ENCODE measurements at regions not wholly inside any gene's neighbourhood (a gene's known extent, or its start where the extent isn't known, plus 50 kb on each side); places are given as distances from the start of the nearest gene placed in this dataset.
"Not testable (repeated sequence)": the region's sequence is repeated elsewhere in the genome, so short reads cannot be mapped to it uniquely, and the experiment has no call there.

DNA sequence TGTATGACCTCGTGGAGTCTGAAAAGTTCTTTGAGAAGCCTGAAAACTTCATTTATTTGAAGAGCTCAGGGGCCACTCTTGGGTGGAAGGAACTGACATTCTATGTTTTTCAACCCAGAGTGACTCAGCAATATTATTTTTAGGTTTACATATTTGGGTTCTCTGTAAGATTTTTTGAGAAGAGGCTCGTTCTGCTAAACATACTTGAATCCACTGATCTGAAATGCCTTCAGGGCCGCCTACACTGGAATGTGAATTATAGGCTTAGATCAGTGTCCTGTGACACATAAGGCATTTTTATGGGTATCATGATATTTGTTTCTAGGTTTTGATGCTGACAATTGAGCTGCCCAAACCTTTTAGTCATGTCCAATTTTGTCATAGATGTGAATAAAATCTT, 86.2 kb downstream of the PSAT1 start:
- no peak for DNase-seq (ENCODE audit: low read depth)

DNA sequence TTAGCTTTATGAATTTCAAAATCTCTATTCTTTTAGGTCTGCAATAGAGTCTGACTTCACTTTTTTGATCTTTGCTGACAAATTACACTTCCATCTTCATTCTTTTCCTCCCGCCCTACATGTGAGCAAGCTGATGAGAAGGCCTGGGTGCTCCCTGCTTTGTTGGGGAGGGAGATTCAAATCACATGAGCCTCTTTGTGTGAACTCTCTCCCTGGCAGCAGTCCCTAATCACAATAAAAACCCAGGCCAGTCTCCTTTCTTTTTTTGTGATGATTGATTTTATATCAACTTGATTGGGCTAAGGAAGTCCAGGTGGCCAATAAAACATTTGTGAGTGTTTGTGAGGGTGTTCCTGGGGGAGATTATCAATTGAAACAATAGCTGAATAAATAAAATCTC, 89.4 kb downstream of the PSAT1 start:
- DNase-seq (ENCODE audit: low read depth), result no peak

GRCh38 chr9:78386773-78387172, 89.8 kb downstream of the PSAT1 start:
- no peak for DNase-seq (ENCODE audit: low read depth)

GRCh38 chr9:78393340-78393739, 96.4 kb downstream of the PSAT1 start:
- DNase-seq (ENCODE audit: low read depth), result no peak

DNA sequence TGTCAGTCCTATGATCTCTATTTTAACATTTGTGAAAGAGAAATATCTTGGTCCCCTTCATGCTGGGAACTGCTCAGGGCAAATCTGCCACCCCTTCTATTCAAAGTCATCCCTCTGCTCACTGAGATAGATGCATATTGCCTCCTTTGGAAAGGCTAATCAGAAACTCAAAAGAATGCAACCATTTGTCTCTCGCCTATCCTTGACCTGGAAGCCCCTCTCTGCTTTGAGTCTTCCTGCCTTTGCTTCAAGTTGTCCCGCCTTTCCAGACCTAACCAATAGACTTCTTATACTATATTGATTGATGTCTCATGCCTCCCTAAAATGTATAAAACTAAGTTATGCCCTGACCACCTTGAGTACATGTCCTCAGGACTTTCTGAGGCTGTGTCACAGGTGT, 97.0 kb downstream of the PSAT1 start:
- DNase-seq (ENCODE audit: low read depth), result no peak

GRCh38 chr9:78396087-78396486, 99.2 kb downstream of the PSAT1 start:
- no peak for DNase-seq (ENCODE audit: low read depth)

GRCh38 chr9:78397045-78397444, 100.1 kb downstream of the PSAT1 start:
- DNase-seq (ENCODE audit: low read depth), result no peak

- DNase-seq (ENCODE audit: low read depth), result no peak
Measured at GRCh38 chr9:78397454-78397853, 100.5 kb downstream of the PSAT1 start.

DNA sequence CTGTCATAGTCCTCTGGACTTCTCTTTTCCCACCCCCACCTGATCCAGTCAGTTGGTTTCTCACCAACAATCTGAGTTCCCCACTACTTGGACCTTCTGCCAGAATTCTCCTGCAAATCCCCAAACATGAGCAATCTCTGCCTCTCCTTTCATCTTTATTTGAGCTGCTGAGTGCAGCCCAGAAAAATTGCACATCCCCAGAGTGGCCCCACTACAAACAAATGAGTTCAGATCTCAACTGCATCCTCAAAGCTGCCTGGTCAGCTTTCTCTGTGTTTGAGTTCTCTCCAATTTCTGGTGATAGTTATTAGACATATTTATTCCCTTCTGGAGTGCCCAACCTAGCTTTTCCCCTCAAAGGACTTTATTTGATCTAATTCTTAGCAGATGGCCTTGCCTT, 102.2 kb downstream of the PSAT1 start:
- DNase-seq (ENCODE audit: low read depth), result no peak

DNA sequence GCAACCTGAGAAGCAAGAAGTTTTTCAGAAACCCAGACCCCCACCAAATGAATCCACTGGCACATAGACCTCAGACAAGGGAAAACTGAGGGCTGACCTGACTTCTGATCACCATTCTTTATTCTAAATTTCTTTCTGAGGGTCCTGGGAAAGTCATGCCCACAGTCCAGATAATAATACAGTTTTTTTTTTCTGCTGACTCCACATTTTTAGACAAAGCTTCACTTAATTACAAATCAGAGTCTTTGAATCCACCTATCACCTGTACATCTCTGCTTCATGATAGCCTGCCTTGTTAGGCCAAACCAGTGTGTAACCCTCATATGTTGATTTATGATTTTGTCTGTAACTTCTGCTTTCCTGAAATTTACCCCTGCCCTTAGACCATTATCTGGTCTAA, 103.6 kb downstream of the PSAT1 start:
- no peak for DNase-seq (ENCODE audit: low read depth)

GRCh38 chr9:78405461-78405860, 108.5 kb downstream of the PSAT1 start:
- no peak for DNase-seq (ENCODE audit: low read depth)

- DNase-seq (ENCODE audit: low read depth), result no peak
Measured at GRCh38 chr9:78406146-78406545, 109.2 kb downstream of the PSAT1 start.

DNA sequence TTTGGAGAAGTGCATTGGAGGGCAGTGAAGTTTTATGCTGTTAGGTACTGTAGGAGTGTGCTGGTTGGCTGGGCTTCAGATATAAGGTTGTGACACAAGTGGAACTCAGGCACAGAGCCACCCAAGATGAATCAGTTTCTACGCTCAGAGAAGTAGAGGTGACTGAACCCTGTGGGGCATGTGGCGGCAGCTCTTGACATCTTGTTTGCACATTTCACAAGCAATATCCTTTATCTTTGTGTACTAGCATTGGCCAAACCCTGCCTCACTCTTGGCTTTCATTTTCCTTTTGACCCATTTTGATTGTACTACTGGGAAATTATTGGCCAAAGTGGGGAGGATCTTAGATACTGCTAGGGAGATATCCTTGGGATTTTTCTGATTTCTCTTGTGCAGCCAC, 110.0 kb downstream of the PSAT1 start:
- no peak for DNase-seq (ENCODE audit: low read depth)

- DNase-seq (ENCODE audit: low read depth), result no peak
Measured at GRCh38 chr9:78407636-78408312, 110.8 kb downstream of the PSAT1 start.

DNA sequence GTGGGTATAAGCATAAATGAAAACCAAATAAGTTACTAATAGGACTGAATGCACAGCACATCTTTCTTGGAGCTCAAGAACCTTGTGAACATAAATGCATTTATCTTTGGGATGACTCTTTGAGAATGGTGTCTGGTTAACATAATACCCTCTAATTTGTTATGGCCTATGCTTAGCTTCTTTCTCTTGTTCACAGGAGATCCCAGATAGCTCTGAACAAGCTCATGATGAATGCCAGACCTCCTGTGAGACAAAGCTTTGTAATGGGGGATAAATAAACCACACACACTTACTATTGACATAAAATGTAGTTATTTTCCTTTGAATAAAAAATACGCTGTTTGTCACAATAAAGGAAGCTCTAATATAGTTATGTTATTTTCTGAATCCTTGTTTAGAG, 111.5 kb downstream of the PSAT1 start:
- no peak for DNase-seq (ENCODE audit: low read depth)

DNA sequence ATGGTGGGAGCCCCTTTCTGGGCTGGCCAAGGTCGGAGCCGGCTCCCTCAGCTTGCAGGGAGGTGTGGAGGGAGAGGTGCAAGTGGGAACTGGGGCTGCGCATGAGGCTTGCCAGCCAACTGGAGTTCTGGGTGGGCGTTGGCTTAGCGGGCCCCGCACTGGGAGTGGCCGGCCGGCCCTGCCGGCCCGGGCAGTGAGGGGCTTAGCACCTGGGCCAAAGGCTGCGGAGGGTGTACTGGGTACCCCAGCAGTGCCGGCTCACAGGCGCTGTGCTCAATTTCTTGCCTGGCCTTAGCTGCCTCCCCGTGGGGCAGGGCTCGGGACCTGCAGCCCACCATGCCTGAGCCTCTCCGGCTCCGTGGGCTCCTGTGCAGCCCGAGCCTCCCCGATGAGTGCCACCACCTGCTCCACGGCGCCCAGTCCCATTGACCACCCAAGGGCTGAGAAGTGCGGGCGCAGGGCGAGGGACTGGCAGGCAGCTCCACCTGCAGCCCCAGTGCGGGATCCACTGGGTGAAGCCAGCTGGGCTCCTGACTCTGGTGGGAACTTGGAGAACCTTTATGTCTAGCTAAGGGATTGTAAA, 113.1 kb downstream of the PSAT1 start:
- not testable (repeated sequence) for DNase-seq (ENCODE audit: low read depth)

DNA sequence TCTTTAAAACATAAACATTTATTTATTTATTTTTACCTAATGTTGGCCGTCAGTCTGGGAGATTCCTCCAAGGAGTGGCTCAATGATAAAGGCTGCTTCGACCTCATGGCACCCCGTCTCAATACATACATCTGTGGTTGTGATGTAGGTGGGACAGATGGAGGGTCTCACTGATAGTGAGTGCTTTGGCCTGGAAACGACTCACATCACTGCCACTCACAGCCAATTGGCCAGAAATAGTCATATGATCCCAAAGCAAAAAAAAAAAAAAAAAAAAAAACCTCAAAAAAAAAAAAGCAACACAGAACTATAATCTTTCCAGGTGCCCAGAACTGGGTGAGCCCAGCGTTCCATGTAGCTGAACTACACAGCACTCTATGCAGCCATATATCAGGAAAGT, 125.4 kb downstream of the PSAT1 start:
- no peak for DNase-seq (ENCODE audit: low read depth)

DNA sequence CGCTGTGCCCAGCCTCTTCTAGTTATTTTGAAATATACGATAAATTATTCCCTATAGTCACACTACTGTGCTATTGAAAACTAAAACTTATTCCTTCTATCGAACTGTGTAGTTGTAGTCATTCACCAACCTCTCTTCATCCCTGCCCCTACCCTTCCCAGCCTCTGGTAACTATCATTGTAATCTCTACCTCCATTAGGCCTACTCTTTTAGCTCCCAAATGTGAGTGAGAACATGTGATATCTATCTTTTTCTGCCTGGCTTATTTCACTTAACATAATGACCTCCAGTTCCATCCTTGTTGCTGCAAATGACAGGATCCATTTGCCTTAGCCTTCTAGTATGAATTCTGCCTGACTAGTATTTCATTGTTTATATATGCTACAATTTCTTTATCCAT, 127.4 kb downstream of the PSAT1 start:
- no peak for DNase-seq (ENCODE audit: low read depth)

DNA sequence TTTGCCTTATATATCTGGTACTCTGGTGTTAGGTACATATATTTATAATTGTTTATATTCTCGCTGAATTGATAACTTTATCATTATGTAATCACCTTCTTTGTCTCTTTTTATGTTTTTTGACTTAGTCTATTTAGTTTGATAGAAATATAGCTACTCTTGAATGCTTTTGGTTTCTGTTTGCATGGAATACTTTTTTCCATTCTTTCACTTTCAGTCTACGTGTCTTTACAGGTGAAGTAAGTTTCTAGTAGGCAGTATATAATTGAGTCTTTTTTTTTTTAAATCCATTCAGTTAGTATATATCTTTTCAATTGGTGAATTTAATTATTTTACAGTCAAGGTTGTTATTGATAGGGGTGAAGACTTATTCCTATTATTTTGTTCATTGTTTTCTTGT, 131.7 kb downstream of the PSAT1 start:
- DNase-seq (ENCODE audit: low read depth), result no peak

- no peak for DNase-seq (ENCODE audit: low read depth)
Measured at GRCh38 chr9:78430387-78430786, 133.5 kb downstream of the PSAT1 start.

- DNase-seq (ENCODE audit: low read depth), result not testable (repeated sequence)
Measured at GRCh38 chr9:78431039-78431438, 134.1 kb downstream of the PSAT1 start.

- no peak for DNase-seq (ENCODE audit: low read depth)
Measured at GRCh38 chr9:78436873-78437272, 139.9 kb downstream of the PSAT1 start.

- DNase-seq (ENCODE audit: low read depth), result no peak
Measured at GRCh38 chr9:78437296-78437695, 140.4 kb downstream of the PSAT1 start.

- no peak for DNase-seq (ENCODE audit: low read depth)
Measured at GRCh38 chr9:78437806-78438205, 140.9 kb downstream of the PSAT1 start.
